NCI-H446 (cell line): ENCODE measurements at regions not wholly inside any gene's neighbourhood (a gene's known extent, or its start where the extent isn't known, plus 50 kb on each side); places are given as distances from the start of the nearest gene placed in this dataset.

Experiments
- DNase-seq, 2 experiments: peaks; one replicate each; lab custom pipeline; 2025; lab: John Stamatoyannopoulos, UW

DNA sequence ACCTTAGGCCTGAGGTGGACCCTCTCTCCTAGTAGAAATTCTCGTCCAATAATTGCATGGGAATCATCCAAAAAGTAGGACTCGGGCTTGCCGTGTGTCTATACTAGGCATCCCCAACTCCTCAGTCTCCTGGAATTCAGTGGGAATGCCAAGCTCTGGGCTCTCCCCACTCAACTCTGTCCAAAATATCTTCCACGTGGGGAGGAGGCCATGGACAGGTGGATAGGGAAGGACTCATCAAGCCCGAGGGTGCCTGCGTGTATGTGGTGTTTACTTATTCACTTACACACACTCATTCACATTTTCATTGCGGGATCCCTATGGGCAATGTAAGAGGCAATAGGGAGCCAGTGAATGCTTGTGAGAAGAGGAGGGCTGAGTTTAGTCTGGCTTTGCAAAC lies 383.3 kb downstream of the MN1 start:
- no peak for DNase-seq

DNA sequence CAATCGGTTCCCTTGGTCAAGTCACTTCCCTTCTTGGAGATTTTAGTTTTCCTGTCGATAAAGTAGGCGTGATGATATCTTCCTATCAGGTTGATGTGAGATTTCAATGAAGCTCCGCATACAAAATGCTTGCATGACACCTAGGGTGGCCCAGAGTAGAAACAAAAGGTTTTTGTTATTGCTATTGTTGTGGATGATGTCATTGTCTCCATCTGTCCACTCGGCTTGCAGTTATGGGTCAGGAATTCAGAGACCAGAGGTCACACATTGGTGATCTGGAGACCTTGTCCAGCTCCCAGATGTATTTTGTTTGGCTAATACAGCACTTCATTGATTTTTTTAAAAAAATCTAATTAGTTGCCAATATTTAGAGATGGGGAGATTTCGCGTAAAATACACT lies 382.1 kb downstream of the MN1 start:
- no peak for DNase-seq

DNA sequence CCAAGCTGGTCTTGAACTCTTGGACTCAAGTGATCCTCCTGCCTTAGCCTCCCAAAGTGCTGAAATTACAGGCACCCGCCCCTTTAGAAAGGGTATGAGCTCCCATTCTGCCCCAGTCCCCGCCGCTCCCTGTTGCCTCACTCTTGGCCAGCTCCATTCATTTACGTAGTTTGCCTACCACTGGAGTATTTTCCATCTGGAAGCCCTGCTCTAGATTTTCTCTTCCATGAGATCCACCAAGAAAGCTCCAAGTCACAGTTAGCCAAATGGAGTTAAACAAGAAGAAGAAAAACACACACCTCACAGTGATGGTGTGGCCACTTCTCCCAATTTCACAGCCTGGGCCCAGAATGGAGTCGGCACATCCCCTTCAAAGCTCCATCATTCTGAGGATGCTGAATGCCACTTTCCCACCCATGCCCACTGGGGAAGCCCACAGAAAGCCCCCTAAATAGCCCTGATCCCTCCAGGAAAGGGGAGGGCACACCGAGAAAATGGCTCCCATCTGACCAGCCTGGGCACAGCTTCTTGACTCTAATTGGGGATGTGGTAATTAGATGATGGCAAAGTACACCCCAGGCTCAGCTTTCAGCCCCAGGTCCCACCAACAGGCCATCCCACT lies 381.2 kb downstream of the MN1 start:
- no peak for DNase-seq

DNA sequence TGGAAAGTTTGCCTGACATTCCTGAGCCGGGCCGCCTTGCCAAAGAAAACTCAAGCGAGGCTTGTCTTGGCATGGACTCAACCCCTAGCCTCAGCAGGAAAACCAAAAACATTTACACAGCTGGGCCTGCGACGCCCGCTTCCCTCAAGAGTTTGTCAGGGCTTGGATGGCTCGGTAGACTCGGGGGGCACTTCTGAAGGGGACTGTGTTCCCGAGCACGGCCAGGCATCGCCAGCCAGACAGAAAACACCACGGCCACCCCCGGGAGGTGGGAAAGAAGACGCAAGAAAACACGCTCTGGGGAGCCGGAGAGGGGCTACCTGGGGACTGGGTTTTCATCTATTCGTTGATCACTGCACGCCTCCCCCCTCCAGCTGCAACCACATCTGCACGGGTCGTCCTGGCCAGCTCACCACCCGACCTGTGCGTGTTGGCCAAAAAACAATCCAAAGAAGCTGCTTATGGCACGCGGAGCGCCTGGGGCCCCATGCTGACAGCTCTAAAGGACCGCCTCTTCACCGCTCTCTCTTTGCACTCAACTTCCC lies 380.7 kb downstream of the MN1 start:
- DNase-seq: peak; percentile 85 to 93

DNA sequence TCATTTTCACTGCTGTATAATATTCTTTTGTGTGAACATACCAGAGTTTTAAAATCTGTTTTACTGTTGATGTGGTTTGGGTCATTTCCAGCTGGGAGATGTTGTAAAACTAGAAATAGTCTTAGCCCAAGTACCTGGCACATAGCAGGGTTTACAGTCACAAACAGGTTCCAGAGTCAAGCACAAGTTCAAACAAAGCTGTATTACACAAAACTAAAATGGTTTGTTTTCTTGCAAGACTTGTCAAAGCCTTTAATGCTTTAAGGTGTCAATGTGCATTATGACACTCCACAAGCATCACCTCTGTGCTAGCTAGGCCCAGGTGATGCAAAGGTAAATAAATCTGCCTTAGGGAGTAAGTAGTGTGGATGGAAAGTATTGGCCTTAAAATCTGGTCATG lies 379.1 kb downstream of the MN1 start:
- no peak for DNase-seq

DNA sequence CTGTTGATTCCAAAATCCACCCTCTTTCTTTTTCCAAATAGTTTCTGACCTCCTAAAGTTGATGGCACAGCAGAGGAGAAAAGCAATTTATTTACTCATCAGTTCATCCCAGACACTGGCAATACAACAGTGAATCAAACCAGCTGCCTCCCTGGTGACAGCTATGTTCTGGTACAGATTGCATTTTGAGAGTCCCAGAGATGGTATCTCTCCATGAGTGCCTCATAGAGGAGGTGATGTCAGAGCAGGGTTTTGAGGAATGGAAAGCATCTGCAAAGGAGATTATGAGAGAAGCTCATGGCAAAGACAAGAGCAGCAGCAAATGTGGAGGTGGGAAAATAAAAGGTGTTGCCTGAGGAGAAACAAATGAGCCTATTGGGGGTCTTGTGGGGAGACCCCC lies 377.2 kb downstream of the MN1 start:
- DNase-seq: no peak

DNA sequence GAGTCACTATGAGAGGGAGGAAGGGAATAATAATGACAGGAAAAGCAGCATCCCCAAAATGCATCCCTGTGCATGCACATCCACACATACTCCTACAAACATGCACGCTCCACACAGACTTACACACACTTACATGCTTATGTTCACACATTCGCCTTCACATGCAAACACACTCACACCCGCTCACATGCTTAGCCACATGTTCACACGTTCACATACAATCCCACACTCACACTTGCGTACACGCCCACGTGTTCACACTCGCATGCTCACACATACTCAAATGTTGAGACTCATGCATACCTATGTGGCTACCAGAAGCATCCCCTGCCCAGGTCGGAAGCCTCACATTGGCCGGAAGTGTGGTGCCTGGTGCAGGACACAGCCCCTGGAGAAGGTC lies 372.1 kb downstream of the MN1 start:
- no peak for DNase-seq

DNA sequence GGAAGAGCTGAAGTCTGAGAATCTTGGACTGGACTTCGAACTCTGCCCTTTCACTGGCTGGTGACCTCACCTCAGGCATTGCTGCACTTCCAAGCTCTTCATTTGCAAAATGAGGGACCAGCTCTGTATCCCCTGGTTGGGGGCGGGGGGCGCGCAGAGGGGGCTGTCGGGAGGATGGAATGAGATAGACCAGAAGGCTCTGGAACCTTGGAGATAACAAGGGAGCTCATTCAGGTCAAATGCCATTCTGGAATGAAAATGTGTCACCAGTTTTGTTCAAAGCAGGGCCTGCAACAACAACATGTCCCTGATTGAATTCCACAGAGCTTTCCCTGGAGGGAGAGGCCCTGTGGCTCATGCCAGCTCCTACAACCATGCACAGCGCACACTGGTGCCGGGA lies 370.5 kb downstream of the MN1 start:
- DNase-seq: no peak

DNA sequence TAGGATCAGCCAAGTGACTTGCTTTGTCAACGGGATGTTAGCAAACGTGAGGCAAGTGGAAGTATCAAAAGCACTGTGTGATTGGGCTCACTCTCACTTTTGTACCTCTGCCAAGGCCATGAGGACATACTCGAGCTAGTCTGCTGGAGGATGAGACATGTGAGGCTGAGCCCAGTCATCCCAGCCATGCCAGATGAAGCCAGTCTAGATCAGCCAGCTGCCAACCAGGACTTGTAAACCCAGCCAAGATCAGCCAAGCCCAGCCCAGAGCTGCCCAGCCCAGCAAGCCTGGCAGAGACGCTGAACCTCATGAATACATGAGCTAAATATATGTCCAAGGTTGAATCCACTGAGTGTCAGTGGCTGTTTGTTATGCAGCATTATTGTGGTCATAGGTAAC lies 369.7 kb downstream of the MN1 start:
- peak; percentile 40 to 76 for DNase-seq

DNA sequence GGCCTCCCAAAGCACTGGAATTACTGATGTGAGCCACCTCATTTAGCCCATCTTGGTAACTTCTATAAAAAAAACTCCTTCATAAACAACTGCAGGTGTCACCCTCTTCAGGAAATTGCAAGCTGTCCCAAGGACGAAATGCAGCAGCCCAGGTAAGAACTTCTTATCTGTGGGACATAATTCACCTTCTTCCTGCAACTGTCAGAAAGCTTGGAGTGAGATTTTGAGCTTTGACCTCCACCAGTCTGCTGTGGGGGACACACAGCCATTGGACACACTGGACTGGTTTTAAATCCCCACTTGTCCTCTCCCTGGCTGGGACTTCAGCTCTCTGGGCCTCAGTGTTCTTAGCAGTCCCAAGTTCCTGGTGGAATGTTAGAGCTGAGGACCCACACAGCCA lies 368.5 kb downstream of the MN1 start:
- DNase-seq: no peak

DNA sequence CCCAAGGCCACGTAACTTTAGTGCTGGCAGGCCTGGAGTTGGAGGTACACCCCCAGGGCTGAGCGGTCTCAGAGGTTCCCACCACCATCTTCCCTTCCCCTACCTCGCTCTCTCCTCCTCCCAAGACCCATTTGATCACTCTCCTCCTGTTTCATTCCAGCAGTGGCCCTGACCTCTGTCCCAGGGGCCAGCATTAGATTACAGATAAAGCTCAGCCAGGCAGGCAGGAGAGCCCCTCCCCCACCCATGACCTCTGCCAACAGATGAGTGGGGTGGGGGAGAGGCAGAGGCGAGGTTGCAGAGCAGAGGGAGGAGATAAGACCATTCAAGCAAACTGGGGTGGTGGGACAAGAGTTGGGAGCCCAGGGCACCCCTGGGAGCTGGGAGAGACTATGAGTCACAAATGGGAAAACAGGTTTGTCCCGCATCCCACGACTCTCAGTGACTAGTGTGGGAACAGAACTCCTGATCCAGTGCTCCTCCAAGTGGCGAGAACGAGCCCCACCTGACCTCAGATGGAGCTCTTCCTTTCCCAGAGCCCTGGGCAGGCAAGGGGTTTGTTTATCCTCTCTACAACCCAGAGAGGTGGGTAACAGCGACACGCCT lies 367.9 kb downstream of the MN1 start:
- no peak for DNase-seq

DNA sequence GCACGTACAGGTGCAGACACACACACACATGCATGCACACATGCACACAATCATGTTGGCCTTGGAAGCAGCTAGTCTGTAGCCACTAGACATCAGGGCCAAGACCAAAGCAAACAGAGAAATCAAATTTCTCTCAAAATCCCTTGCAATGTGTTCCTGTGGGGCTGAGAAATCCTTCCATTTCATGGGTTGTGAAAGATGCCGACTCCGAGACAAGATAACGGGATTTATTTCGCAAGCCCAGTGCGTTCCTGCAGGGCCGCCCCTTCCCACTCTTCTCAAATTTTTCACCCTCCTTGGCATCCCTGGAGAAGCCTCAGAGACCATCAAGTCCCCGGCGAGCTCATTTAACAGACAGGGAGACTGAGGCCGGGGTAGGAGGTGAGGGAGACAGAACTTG lies 366.7 kb downstream of the MN1 start:
- no peak for DNase-seq

DNA sequence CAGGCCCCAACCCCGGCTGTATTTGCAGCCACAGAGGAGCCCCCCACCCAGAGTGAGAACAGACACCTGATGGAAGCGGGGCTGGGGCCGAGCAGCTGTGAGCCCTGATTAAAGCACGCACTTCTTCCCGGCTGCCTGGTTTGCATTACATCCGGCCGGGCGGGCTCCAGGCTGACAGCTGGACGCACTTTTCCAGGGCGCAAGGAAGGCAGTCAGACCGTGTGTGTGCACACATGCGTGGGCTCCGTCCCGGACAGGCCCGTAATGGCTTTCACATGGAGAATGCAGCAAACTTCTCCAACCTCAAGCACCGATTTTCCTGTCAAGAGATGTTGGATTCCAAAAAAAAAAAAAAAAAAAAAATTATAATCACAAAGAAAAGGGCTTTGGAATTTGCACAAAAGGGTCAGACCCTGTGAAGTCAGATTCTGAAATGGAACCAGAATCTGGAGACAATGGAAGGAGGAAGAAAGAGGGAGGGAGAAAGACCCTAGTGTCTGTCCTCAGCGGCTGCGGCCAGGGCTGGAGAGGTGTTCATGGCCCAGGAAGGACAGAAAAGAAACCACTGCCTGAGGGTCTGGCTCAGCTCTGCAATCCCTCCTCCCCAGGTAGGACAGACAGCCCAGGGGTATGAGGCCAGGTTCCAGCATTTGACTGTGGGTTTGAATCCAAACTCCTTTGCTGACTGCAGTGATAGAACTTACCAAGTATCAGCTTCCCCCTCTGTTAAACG lies 365.5 kb downstream of the MN1 start:
- DNase-seq: peak in 1 of 2 experiments; percentile 39

DNA sequence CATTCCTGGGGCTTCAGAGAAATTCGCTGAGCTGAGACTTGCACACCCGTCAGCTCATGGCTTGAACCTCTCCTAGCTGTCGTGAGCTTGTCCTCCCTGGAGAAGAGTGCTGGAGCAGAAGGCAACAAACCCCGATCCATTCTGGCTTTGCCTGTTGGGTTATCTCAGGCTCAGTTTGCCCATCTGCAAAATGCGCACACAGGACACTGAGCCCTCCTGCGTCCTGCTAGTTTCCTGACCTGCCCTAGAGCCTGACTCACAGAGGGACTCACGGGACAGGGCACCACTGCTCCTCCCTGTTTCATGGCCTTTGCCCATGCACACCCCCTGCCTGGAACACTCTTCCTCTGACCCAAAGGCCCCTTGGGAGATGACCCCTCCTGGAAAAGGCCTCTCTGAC lies 365.0 kb downstream of the MN1 start:
- DNase-seq: no peak

DNA sequence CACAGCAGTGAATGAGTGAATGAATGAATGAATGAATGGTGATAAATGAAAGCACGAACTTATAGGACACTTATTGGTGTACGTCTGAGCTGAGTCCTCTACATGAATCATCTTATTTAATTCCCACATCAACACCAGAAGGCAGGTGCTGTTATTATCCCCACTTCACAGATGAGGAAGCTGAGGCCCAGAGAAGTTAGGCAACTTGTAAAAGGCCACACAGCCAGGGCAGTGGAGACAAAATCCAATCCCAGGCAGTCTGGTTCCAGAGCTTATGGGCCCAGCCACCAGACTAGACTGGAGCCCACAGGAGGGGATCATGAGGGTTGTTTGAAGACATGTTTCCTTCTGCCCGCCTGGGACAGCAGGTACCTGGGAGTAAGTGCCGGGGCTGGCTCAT lies 364.0 kb downstream of the MN1 start:
- no peak for DNase-seq

DNA sequence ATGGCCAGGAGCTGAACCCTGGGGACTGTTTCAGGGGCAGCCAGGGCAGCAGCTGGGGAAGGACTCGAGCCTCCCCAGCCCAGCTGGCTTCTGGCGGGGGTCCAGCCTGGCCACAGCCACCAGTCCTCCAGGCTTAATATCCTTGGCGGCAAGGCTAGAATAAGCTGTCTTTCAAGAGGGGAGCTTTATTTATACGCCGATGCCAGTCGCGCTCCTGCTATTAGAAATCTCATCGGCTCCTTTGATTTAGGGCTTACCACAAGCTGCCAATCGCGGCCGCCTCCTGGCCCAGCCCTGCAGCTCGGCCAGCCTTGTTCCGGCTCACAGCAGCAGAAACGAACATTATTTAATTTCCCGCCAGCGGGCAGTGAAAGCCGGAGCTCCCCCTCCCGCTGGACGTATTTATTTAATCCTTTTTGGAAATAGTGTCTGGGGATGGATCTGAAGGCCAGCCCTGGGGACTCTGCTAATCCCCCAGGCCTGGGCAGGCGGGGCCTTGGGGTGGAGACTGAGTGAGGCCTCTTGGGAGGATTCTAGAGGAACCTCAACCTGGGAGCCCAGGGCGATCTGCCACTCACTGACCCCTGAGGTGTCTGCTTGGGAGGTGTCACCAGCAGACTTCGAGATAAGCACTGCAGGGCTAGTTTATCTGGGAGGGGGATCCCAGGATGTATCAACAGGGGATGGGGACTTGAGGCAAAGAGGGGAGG lies 363.1 kb downstream of the MN1 start:
- peak in 1 of 2 experiments; percentile 83 for DNase-seq

DNA sequence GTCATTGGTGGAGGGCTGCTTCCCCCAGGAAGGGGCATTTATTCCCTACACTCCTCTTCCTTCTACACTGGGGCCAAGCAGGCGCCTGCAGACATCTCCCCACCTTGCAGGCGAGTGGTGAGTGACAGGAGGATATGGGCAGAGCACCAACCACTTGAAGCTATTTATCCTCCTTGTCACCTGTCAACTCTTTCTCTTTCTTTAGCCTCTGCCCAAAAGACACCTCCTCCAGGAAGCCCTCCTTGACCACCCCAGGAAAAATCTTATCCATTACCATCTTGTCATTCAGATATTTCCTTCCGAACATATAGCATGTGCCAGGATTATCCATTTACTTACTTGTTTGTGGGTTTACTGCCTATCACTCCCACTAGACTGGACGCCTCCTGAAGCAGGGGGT lies 362.4 kb downstream of the MN1 start:
- no peak for DNase-seq

DNA sequence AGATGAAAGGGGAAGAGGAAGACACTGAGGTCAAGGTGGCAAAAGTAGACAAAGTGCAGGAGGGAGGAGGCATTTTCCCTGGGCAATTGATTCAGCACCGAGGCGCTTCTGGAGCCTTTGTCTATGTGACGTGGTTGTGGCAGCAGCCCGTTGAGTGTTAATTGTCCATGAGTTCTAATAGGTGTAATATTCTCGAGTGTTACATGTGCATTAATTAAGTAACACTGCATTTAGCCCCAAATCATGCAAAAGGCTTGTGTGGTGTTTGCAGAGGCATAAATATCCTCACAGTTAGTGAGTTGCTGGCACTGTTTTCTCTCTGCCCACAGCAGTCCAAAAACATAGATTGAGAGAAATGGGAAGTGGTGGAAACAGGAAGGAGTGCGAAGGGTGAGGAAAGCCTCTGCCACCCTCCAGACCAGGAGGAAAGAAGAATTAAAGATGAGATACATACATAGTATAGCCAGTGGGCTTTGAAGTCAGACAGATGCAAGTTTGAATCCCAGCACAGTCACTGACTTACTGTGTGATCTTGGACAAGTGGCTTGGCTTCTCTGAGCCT lies 361.2 kb downstream of the MN1 start:
- DNase-seq: no peak

DNA sequence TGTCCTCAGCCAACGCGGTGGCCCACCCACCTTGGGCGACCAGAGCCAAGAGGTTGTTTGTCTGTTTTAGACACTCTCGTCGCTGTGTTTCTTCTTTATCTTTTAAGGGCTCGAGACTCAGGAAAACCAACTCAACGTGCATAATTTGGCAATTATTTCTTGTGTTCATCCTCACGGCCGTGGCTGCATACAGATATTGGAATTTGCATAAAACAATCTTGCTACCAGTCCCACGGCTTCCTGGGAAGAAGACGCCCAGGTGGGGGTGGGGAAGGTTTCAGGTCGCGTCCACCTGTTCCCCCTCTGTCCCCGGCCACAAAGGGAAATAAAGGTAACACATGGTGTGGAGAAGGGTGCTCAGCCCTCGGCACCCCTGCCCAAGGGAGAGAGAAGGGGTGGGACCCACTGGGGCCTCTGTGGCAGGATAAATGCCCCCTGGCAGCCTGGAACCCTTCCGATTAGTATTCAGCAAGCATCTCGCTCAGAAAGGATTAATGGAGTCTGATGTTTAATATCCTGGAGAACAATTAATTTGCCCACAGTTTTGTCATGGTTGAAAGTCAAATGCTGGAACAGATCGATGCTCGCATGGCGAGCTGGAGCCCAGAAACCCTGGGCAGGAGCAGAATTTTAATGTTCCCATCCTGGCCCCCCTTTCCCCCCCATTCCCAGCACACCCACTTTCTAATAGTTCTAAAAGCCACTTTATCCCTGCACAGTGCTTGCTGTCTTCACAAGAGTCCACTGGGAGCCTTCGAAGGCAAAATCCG lies 359.7 kb downstream of the MN1 start:
- no peak for DNase-seq

DNA sequence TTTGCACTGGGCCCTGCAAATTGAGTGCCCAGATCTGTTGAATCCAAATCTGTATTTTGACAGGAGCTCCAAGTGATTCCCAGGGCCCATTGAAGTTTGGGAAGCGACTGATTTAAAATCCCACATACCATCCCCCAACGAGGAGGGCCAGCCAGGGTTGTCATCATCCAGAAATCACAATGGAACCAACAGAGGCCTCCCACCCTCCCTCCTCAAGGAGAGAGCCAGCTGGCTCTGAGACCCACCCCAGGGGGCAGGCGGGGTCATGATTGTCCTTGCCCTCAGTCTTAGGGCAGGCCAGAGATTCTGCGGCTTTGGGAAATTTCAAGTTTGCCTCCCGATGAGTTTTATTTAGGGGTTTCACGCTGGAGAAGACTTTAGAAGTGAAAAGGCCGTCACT lies 358.2 kb downstream of the MN1 start:
- DNase-seq: no peak

DNA sequence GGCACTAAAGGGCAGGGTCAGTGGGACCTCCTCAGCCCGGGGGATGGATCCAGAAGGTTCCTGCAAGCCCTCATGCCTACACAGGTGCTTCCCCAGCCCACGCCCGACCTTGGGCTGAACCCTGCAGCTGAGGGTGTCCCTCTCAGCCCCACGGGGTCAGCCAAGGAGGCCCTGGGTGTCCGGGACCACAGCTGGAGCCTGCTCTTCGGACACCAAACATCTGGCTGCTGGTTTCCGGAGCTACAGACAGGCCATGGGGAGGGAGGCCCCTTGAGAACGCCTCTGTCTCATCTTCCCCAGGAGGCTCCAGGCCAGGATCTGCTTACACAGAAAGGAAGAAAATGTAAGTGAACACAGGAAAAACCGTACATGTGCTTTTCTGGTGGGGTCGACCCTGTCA lies 355.7 kb downstream of the MN1 start:
- DNase-seq: no peak

DNA sequence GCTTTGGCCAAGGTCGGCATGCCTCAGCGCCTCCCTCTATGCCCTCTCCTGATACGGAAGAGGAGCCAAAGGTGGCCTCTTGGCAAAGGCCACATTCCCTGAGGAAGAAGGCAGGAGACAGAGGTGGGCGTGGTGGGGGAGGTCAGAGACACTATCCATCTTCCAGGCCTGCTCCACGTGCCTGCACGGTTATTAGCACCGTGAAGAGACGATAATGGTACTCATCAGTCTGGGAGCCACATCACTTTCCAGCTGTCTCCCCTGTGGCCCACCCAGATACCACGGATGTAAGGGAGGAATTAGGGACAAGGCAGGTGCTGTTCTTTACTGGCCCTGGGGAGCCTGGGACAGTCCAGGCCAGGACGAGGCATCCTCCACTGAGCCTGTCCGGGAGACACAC lies 354.3 kb downstream of the MN1 start:
- no peak for DNase-seq
